ES-I3 (cell line): ENCODE measurements at regions not wholly inside any gene's neighbourhood (a gene's known extent, or its start where the extent isn't known, plus 50 kb on each side); places are given as distances from the start of the nearest gene placed in this dataset.
"Not testable (repeated sequence)": the region's sequence is repeated elsewhere in the genome, so short reads cannot be mapped to it uniquely, and the experiment has no call there.

Source experiments
- H3K36me3 ChIP-seq: 2 replicates; pipeline ENCODE4 v1.6.1; 2013; ENCODE audit warnings: mild to moderate bottlenecking, low read length, control low read depth, moderate library complexity; ENCODE audit not compliant: insufficient read depth
- H3K4me1 ChIP-seq: 2 replicates; pipeline ENCODE4 v1.6.1; 2013; ENCODE audit warnings: mild to moderate bottlenecking, control low read depth, low read length; ENCODE audit not compliant: insufficient read depth
- H3K9ac ChIP-seq: 2 replicates; pipeline ENCODE4 v1.6.1; 2013; ENCODE audit warnings: low read depth, mild to moderate bottlenecking, low read length, moderate library complexity
- H3K9me3 ChIP-seq: 2 replicates; pipeline ENCODE4 v1.6.1; 2013; ENCODE audit warnings: mild to moderate bottlenecking, low read length, moderate library complexity; ENCODE audit not compliant: control insufficient read depth, insufficient read depth

DNA sequence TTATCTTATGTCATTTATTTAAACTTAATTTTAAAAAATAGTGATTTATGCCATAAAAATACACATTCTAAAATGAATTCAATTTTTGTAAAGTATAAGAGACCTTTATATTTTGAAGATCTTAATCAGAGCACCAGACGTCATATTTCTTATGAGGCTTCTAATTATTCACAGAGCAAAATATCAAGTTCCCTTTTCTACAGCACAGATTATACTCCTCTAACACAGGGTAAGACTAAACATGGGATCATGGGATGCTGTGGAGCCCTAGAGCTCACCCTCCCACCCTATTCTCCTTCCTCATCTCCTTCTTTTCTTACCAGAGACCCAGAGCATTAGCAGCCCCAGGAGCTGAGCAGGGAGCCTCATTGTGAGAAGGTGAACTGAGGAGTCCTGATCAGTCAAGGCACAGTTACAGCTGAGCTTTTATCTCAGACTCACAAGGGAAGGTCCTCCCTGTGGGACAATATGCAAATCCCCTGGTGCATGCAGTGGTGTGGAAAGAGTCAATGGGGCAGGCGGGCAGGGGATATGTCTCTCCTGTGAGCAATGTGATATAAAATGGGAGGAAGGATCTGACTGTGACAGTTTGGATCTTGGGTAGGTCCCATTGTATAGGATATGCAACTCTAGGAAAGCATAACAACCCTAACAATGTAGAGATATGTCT is 530.7 kb downstream of the RPIA start:
- not testable (repeated sequence) for H3K36me3 ChIP-seq, H3K4me1 ChIP-seq, H3K9me3 ChIP-seq, H3K9ac ChIP-seq

DNA sequence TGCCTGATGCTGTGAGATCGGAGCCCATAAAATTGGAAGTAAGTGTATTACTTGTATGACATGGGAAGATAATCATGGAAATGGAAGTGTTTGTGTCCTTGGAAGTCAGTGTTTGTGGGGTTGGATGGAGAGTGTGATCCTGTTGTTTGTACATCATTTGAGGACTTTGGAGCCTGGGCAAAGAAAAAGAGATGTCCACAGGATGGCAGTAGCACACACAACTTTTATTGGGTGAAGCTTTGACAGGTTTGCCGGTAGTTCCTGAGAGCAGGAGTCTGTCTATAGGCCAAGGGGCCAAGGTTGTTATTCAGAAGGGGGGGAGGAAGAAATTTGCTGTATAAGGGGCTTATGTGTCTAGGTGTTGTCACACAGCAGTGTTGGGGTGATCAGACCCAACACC is 533.3 kb downstream of the RPIA start:
- not testable (repeated sequence) for H3K4me1 ChIP-seq, H3K9me3 ChIP-seq, H3K9ac ChIP-seq, H3K36me3 ChIP-seq

DNA sequence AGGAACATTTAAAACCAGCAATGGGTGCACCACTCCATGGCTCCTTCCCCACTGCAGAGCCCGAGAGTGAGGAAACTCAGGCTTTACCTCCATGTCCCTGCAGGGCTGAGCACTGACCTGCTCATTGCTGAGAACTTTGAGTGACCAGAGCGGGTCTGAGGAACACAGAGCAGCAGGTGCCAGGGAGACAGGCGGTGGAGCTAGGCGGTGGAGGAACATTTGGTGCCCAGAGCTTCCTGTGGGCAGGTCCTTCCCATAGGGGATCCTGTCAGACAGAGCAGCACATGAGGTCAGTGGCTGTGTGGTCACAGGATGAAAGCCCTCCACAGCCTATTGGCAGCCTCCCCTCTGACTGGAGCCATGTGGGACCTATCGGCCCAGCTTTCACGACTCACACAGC is 538.5 kb downstream of the RPIA start:
- H3K9ac ChIP-seq, H3K4me1 ChIP-seq, H3K36me3 ChIP-seq, H3K9me3 ChIP-seq: not testable (repeated sequence)

DNA sequence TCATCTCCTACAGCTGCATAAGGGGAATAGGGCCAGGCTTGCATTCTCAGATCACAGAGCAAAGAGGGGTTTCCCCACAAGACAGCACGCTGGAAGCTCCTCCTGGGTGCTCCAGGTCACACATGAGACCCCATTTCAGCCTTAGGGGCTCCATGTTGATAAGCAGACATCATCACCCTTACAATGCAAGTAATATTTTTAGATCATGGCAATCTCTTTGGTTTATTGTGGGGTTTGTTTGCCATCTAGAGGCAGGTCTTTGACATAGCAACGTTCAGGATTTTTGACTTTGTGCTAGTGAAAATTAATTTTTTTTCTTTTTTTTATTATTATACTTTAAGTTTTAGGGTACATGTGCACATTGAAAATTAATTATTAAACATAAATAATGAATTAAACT is 539.8 kb downstream of the RPIA start:
- H3K9ac ChIP-seq, H3K4me1 ChIP-seq, H3K36me3 ChIP-seq, H3K9me3 ChIP-seq: not testable (repeated sequence)

DNA sequence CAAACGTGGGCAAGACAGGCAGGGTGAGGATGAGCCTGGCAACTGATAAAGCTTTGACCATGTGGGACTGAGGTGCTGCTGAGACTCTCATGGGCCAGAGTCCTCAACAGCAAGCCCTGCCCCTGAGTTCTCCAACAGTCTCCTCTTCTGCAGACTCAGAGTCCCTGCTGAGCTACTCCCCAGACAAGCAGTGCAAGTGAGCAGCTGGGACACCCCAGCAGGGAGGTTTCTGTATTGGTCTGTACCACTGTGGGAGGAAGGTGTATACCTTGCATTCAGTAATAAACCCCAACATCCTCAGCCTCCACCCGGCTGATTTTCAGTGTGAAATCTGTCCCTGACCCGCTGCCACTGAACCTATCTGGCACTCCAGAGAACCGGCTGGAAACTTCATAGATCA is 542.5 kb downstream of the RPIA start:
- not testable (repeated sequence) for H3K9me3 ChIP-seq, H3K36me3 ChIP-seq, H3K4me1 ChIP-seq, H3K9ac ChIP-seq

DNA sequence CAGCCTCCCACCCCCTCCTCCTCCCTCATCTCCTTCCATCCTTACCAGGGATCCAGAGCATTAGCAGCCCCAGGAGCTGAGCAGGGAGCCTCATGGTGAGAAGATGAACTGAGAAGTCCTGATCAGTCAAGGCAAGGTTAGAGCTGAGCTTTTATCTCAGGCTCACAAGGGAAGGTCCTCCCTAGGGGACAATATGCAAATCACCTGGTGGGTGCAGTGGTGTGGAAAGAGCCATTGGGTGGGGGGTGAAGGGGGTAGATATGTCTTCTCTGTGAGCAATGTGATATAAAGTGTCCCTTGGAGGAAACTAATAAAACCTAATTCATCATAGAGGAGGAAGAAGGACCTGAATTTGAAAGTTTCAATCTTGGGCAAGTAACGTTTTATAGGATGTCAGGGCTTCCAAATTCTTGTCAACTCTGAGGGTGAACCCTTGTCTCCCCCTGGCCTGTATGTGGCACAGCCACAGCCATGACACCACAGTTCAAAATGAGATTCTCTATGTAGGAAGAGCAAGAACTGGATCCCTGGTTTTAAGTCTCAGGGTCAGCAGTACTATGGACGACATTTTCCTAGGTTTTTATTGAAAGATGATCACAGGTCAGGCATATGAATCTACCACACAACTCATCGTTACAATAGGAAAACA is 543.5 kb downstream of the RPIA start:
- not testable (repeated sequence) for H3K4me1 ChIP-seq, H3K9me3 ChIP-seq

DNA sequence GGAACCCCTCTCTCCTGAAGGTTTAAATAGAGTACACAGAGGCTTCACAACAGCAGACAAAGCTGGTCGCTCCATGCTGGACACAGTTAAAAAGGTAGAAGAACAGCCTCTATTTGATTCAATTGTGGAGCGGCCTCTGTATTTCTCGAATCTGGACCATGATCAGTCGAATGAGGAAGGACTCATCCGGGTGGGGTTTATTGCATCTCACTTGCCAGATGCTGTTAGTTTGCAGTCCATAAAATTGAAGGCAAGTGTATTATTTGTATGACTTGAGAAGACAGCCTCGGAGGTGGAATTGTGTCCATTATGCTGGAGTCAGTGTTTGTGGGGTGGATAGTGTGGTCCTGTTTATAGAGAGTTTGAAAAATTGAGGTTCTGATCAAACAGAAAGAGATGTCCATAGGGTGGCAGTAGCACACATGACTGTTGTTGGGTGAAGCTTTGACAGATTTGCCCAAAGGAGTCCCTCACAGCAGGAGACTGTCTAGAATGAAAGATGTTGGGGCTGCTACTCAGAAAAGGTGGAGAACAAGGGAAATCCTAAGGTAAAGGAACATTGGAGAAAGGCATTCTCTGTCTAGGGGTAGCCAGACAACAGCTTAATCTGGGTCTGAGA is 545.5 kb downstream of the RPIA start:
- not testable (repeated sequence) for H3K4me1 ChIP-seq, H3K9me3 ChIP-seq, H3K36me3 ChIP-seq, H3K9ac ChIP-seq

More for the DNA sequence above, 543.5 kb downstream of the RPIA start:
- H3K9ac ChIP-seq, H3K36me3 ChIP-seq: not testable (repeated sequence)

DNA sequence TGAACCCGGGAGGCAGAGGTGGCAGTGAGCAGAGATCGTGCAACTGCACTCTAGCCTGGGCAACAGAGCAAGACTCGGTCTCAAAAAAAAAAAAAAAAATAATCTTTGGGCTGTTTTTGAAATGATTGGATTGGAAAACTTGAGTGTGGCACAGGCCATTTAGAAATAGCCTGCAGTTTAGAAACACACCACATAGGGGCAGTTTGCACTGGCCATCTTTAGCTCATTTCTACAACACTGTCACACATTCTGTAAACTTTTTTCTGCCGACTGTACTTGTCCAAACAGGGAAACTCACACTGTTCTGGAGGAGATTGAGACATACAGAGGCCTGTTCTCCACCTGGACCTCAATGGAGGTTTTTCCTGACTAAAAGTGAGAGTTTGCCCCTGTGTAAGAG is 546.3 kb downstream of the RPIA start:
- not testable (repeated sequence) for H3K9ac ChIP-seq, H3K9me3 ChIP-seq, H3K36me3 ChIP-seq, H3K4me1 ChIP-seq

DNA sequence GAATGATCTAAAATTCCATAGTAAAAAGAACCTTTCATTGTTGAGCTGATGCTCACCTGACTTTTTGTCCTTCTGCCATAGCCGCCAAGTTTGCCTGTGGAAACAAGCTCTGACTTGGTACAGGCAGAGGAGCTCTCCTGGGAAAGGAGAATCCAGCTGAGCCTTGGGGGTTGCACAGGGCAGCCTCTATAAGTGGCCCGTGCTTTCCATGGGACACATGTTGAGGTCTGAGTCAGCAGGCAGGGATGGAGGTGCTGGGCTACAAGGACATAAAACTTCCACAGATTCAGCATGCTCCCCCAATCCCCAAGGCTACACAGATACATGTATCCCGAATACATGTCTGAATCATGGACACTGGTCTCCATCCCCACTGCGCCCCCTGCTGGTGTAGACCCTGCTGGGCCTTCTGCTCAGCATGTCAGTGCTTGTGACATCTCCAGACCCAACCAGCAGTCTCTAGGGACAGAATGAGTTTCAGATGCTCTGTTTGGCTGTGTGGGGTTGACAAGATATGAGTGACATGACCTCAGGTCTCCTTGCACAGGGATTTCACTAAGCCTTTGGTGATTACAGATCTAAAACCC is 551.7 kb downstream of the RPIA start:
- H3K4me1 ChIP-seq, H3K9me3 ChIP-seq, H3K36me3 ChIP-seq, H3K9ac ChIP-seq: not testable (repeated sequence)

DNA sequence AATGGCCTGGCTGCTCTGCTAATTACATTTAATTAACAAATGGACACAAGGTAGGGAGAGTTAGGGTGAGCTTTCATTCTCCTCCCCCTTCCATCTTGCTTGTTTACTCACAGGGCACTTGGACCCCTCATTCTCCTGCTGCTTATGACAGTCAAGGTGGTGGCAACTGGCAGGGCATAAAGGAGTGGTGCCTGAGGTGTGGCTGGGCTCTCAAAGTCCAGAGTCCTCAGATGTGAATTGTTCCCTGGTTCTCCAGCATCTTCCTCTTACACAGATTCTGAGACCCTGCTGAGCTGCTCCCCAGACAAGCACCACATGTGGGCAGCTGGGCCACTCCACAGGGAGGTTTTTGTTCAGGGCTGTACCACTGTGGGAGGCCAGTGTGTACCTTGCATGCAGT is 552.9 kb downstream of the RPIA start:
- not testable (repeated sequence) for H3K9ac ChIP-seq, H3K9me3 ChIP-seq, H3K4me1 ChIP-seq, H3K36me3 ChIP-seq

DNA sequence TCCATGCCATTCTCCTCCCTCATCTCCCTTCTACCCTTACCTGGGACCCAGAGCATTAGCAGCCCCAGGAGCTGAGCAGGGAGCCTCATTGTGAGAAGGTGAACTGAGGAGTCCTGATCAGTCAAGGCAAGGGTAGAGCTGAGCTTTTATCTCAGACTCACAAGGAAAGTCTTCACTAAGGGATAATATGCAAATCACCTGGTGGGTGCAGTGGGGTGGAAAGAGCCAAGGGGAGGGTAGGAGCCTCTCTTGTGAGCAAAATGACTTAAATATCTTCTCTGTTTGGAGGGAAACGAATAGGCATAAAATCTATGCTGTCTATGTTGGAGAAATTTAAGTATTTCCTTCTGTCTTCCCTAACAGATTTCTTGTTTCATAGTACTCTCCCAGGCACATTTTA is 554.0 kb downstream of the RPIA start:
- not testable (repeated sequence) for H3K36me3 ChIP-seq

DNA sequence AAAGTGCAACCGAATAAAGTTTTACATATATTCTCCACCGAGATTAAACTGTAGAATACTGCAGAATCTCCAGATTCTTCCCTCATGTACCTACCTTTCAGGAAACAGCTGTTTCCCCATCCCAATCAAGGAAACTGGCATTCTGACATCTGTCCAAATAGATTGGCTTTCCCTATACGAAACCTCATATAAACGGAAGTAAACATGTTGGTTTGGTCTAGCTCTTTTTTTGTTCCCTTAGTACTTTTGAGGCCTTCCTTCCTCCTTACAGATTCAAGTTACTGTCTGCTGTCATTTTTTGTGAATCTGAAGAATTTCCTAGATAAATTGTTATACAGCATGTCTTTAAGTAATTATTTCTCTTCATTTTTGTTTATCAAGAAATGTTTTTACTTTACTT is 554.6 kb downstream of the RPIA start:
- not testable (repeated sequence) for H3K9ac ChIP-seq, H3K4me1 ChIP-seq, H3K36me3 ChIP-seq, H3K9me3 ChIP-seq

More for the DNA sequence above, 554.0 kb downstream of the RPIA start:
- not testable (repeated sequence) for H3K9me3 ChIP-seq, H3K4me1 ChIP-seq, H3K9ac ChIP-seq

DNA sequence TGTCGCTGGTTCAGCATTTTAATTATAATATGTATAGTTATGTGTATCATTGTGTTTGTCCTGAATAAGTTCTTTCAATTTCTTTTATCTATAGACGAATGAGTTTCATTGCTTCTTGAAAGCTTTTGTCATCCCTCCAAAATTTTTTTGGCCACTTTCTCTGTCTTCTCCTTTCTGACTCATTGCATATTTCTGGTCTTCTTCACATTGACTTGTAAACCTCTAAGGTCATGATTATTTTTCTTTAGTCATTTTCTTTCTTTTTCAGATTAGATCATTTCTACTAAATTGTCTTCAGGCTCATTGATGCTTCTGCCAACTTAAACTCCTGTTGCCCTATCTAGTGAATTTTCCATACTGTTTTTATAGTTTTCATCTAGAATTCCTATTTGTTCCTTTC is 555.1 kb downstream of the RPIA start:
- not testable (repeated sequence) for H3K4me1 ChIP-seq, H3K36me3 ChIP-seq, H3K9ac ChIP-seq, H3K9me3 ChIP-seq

DNA sequence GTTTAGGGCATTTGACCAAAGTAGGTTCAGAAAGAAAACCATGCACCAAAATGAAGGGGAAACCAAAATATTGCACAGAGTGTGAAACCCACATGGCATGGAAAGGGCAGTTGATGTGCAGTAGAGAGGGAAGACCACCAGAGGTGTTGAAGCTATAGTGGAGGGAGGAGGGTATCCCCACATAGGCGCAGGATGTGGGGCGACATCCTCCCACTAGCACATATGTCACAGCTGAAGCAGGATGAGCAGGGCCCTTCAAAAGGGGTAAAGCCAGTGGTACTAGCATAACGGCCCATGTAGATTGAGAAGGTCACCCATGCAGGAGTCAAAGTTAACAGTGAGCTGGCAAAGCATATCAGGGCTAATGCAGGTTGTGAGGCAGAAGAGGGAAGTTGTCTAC is 563.5 kb downstream of the RPIA start:
- not testable (repeated sequence) for H3K9ac ChIP-seq, H3K9me3 ChIP-seq

DNA sequence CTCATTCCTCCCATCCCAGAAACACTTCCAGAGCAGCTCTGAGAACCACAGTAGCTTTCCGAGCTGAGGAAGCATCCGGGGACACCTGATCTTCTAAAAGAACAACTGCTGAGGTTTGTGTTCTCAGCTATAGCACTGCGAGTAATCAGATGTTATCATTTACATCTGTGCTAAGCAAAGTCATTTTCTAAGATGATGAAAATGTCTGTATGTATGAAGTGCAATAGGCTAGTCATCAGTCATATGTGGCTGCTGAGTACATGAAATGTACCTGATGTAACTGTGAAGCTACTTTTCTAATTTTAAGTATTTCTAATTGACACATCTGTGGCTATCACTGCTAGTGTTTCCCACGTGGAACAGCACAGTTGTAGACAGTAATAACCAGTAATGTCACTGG is 582.0 kb downstream of the RPIA start:
- H3K4me1 ChIP-seq, H3K9ac ChIP-seq, H3K9me3 ChIP-seq, H3K36me3 ChIP-seq: not testable (repeated sequence)

More for the DNA sequence above, 563.5 kb downstream of the RPIA start:
- not testable (repeated sequence) for H3K4me1 ChIP-seq, H3K36me3 ChIP-seq
